C4-2B (cell line): ENCODE measurements at regions not wholly inside any gene's neighbourhood (a gene's known extent, or its start where the extent isn't known, plus 50 kb on each side); places are given as distances from the start of the nearest gene placed in this dataset.

Source experiments
- H3K27ac ChIP-seq: fragments of 450-650 bp; 2 replicates; pipeline ENCODE4 v1.5.1; 2017
- CTCF ChIP-seq: fragments of 450-650 bp; conservative IDR thresholded peaks from 2 replicates; pipeline ENCODE4 v1.5.1; 2017; ENCODE audit warnings: mild to moderate bottlenecking
- ZFX ChIP-seq: fragments of 450-650 bp; IDR thresholded peaks from 2 replicates; pipeline ENCODE4 v1.6.1; 2017

DNA sequence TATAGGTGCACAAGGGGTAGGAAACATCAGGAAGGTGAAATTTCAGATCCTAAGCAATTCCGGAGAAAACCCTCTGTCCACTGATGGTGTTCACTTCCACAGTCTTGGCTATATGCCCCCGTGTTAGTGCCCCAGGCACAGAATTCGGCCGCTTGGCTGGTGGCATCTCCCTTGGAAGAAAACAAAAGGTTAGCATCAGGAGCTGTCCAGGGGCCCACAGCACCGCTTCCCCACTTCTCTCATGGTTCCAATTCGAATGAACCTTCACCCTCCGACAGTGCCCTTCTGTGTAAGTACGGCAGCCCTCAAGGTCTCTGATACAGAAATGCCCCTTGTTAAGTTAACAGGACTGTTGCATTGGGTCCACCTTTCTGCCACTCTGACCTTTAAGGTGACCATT is 409.0 kb downstream of the GADD45G start:
- no peak for TF ChIP-seq CTCF
- no peak for TF ChIP-seq ZFX
- no peak overlapping the region for H3K27ac ChIP-seq

DNA sequence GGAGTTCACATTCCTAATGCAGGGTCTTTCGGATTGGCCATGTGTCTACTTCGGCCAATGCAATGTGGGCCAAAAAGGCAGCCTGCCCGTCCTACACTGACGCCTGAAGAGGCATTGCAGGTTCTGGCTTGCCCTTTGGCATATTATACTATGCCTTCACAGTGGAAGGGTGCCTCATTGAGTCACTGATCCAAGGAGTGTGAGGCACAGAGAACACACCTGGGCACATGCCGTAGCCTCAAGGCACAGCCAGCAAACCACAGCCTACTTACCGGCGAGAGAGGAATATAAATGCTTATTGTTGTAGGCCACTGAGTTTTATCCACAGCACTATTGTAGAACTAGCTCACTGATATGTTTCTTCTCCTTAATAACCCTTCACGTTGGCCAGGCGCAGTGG is 409.6 kb downstream of the GADD45G start:
- no peak overlapping the region for H3K27ac ChIP-seq
- TF ChIP-seq ZFX (no peak), CTCF (no peak)

DNA sequence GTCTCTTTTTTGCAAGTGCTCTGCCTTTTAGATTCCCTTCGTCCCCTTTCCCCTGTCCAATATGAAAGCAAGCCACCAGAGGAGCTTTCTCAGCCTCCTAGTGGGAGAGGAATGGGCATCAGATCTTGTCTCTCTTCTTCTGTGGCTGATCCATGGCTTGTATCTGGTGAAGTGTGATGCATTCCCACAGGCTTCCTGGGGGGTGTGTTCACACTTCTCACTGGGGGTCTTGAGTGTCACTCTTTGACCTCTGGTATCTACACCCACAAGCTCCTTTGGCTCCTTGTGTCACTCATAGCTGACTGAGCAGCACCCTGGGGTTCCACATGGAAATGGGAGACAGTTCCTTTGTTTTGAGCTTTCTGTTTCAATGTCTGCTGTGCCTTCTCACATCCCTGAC is 411.5 kb downstream of the GADD45G start:
- TF ChIP-seq ZFX (no peak), CTCF (no peak)
- H3K27ac ChIP-seq: no peak overlapping the region

DNA sequence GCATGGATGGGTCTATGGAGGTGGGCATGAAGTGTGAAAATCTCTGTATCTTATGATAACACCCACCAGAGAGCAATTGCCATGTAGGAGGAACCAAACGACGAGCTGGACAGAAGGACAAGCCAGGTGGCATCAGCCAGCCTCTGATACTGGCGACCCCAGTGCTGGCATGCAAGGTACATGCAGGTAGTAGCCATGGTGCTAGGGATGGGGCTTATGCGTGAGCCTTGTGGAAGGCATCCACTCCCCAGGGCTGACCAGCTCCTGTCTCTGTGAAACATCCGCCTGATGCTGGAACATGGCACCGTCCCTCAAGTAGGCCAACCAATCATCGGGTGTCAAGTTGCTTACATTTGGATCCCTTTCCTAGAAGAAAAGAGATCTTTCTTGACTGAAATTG is 412.9 kb downstream of the GADD45G start:
- TF ChIP-seq CTCF (no peak), ZFX (no peak)
- H3K27ac ChIP-seq: no peak overlapping the region

GRCh38 chr9:90018688-90019087 is 413.9 kb downstream of the GADD45G start:
- no peak overlapping the region for H3K27ac ChIP-seq
- TF ChIP-seq ZFX (no peak), CTCF (no peak)

- TF ChIP-seq CTCF (no peak), ZFX (no peak)
- no peak overlapping the region for H3K27ac ChIP-seq
These were observed 414.8 kb downstream of the GADD45G start for GRCh38 chr9:90019626-90020025.

DNA sequence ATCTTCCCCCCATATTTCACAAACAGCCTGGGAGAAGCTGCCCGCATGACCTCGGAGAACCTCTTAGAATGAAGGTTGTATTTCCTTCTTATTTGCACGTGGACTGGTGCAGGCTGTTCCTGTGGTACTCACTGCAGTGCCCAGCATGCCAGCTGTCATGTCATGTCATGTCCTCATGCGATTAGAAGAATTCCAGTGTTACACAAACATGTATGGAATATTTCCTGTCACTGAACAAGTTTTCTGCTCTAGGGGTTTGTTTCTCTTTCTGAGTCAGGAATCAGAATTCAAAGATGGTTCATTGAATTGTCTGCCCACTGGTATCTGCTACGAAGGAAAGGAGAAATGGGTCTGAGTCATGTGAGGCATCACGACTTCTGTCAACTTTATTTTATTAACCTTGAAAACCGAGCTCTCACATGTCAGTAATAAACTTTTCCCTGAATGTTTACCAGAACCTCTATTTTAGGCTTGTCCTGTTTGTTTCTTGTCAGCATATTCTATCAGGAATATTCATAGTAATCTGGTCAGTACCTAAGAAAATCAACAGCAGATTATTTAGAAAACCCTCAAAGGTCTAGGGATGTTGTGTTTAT is 415.6 kb downstream of the GADD45G start:
- TF ChIP-seq ZFX (no peak), CTCF (no peak)
- no peak overlapping the region for H3K27ac ChIP-seq
